ENCODE measurements at regions not wholly inside any gene's neighbourhood (a gene's known extent, or its start where the extent isn't known, plus 50 kb on each side); places are given as distances from the start of the nearest gene placed in this dataset.

GRCh38 chrX:145623453-145623852 is 194.2 kb upstream of the SLITRK2 start:
- no peaks in the 10 kb centered on the region for H3K27me3 ChIP-seq
- DNase-seq (no peak), ATAC-seq (no peak)
- H3K9me3 ChIP-seq = no peaks in the 10 kb centered on the region
- WGBS (ENCODE audit: insufficient coverage, low coverage, low lambda C conversion rate, missing lambda C conversion rate) = 62% methylated on average over 1 of the region's 1 CpG
- H3K4me3 ChIP-seq = no peak overlapping the region
- no peaks in the 10 kb centered on the region for H3K36me3 ChIP-seq
- TF ChIP-seq, protein P1, sequence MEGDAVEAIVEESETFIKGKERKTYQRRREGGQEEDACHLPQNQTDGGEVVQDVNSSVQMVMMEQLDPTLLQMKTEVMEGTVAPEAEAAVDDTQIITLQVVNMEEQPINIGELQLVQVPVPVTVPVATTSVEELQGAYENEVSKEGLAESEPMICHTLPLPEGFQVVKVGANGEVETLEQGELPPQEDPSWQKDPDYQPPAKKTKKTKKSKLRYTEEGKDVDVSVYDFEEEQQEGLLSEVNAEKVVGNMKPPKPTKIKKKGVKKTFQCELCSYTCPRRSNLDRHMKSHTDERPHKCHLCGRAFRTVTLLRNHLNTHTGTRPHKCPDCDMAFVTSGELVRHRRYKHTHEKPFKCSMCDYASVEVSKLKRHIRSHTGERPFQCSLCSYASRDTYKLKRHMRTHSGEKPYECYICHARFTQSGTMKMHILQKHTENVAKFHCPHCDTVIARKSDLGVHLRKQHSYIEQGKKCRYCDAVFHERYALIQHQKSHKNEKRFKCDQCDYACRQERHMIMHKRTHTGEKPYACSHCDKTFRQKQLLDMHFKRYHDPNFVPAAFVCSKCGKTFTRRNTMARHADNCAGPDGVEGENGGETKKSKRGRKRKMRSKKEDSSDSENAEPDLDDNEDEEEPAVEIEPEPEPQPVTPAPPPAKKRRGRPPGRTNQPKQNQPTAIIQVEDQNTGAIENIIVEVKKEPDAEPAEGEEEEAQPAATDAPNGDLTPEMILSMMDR (IDR thresholded peaks at IDR 0.05) = no peak
- no peak for TF ChIP-seq POLR2A (IDR thresholded peaks at IDR 0.05)
- no peak overlapping the region for H3K27ac ChIP-seq
- no peaks in the 10 kb centered on the region for H3K4me1 ChIP-seq
- intact Hi-C loops (cut with DNase I) = no loop called here

GRCh38 chrX:145630081-145630480 is 187.5 kb upstream of the SLITRK2 start:
- WGBS (ENCODE audit: insufficient coverage, low coverage, low lambda C conversion rate, missing lambda C conversion rate) = 59% methylated on average over 2 of the region's 21 CpGs
- TF ChIP-seq, protein P1 (IDR thresholded peaks at IDR 0.05) = no peak
- TF ChIP-seq POLR2A (IDR thresholded peaks at IDR 0.05) = no peak
- intact Hi-C loops (cut with DNase I) = no loop called here

GRCh38 chrX:145630806-145631435 is 186.7 kb upstream of the SLITRK2 start:
- TF ChIP-seq, protein P1 (IDR thresholded peaks at IDR 0.05) = no peak
- TF ChIP-seq POLR2A (IDR thresholded peaks at IDR 0.05) = no peak
- no peak overlapping the region for H3K4me3 ChIP-seq
- no peaks in the 10 kb centered on the region for H3K36me3 ChIP-seq
- no peaks in the 10 kb centered on the region for H3K27me3 ChIP-seq
- WGBS (ENCODE audit: insufficient coverage, low coverage, low lambda C conversion rate, missing lambda C conversion rate) = 0% methylated on average over 1 of the region's 40 CpGs
- intact Hi-C loops (cut with DNase I) = no loop called here
- no peaks in the 10 kb centered on the region for H3K4me1 ChIP-seq
- no peak overlapping the region for H3K27ac ChIP-seq
- DNase-seq (no peak), ATAC-seq (peak in 1 of 4 donors; percentile 20)
- H3K9me3 ChIP-seq = no peaks in the 10 kb centered on the region

More at GRCh38 chrX:145630081-145630480, 187.5 kb upstream of the SLITRK2 start:
- no peak overlapping the region for H3K4me3 ChIP-seq
- no peak overlapping the region for H3K27ac ChIP-seq
- H3K9me3 ChIP-seq = no peaks in the 10 kb centered on the region
- no peak for ATAC-seq
- H3K27me3 ChIP-seq = no peaks in the 10 kb centered on the region
- H3K36me3 ChIP-seq = no peaks in the 10 kb centered on the region
- H3K4me1 ChIP-seq = no peaks in the 10 kb centered on the region
- peak in 1 of 3 donors; percentile 48 for DNase-seq

- no peaks in the 10 kb centered on the region for H3K4me1 ChIP-seq
- no peaks in the 10 kb centered on the region for H3K36me3 ChIP-seq
- H3K9me3 ChIP-seq = no peaks in the 10 kb centered on the region
- no peak overlapping the region for H3K27ac ChIP-seq
- ATAC-seq (no peak), DNase-seq (no peak)
- H3K27me3 ChIP-seq = no peaks in the 10 kb centered on the region
- WGBS (ENCODE audit: insufficient coverage, low coverage, low lambda C conversion rate, missing lambda C conversion rate) = 80% methylated on average over 8 of the region's 29 CpGs
- intact Hi-C loops (cut with DNase I) = no loop called here
- no peak for TF ChIP-seq POLR2A (IDR thresholded peaks at IDR 0.05)
- TF ChIP-seq, protein P1 (IDR thresholded peaks at IDR 0.05) = no peak
- H3K4me3 ChIP-seq = no peak overlapping the region
Measured at GRCh38 chrX:145631461-145631951, 186.1 kb upstream of the SLITRK2 start.
